SK-N-SH treated with all-trans-retinoic acid at 6 μM for 48 hours (cell line): ENCODE measurements at regions not wholly inside any gene's neighbourhood (a gene's known extent, or its start where the extent isn't known, plus 50 kb on each side); places are given as distances from the start of the nearest gene placed in this dataset.

Source experiments
- ATAC-seq: fragments of 200-7000 bp; cut with Tn5 transposase; 3 replicates; pipeline ENCODE4 v1.9.1; 2020; ENCODE audit warnings: mild to moderate bottlenecking, moderate library complexity
- BACH2 ChIP-seq: fragments of 250-450 bp; sonication (Bioruptor Pico); IDR thresholded peaks from 2 replicates; pipeline ENCODE4 v1.9.0; 2021; ENCODE audit warnings: mild to moderate bottlenecking, borderline replicate concordance
- CSDC2 ChIP-seq: fragments of 250-450 bp; sonication (Bioruptor Pico); IDR thresholded peaks from 2 replicates; pipeline ENCODE4 v1.5.0; 2020; ENCODE audit warnings: mild to moderate bottlenecking, moderate library complexity
- ESRRG ChIP-seq: fragments of 250-450 bp; sonication (Bioruptor Pico); IDR thresholded peaks from 2 replicates; pipeline ENCODE4 v1.6.1; 2021; ENCODE audit warnings: mild to moderate bottlenecking
- GLIS3 ChIP-seq: fragments of 250-450 bp; sonication (Bioruptor Pico); IDR thresholded peaks from 2 replicates; pipeline ENCODE4 v1.5.0; 2020; ENCODE audit warnings: mild to moderate bottlenecking, moderate library complexity
- ISL1 ChIP-seq: fragments of 250-450 bp; sonication (Bioruptor Pico); IDR thresholded peaks from 2 replicates; pipeline ENCODE4 v2.1.2; 2022; ENCODE audit warnings: mild to moderate bottlenecking, moderate library complexity
- OSR1 ChIP-seq: fragments of 250-450 bp; sonication (Bioruptor Pico); IDR thresholded peaks from 2 replicates; pipeline ENCODE4 v1.8.0; 2022; ENCODE audit warnings: moderate library complexity, mild to moderate bottlenecking, inconsistent platforms
- PATZ1 ChIP-seq: fragments of 250-450 bp; sonication (Bioruptor Pico); IDR thresholded peaks from 2 replicates; pipeline ENCODE4 v1.8.0; 2020; ENCODE audit warnings: mild to moderate bottlenecking, moderate library complexity, borderline replicate concordance
- PPARA ChIP-seq: fragments of 250-450 bp; sonication (Bioruptor Pico); IDR thresholded peaks from 2 replicates; pipeline ENCODE4 v1.5.0; 2020; ENCODE audit warnings: mild to moderate bottlenecking, borderline replicate concordance
- RARB ChIP-seq: fragments of 250-450 bp; sonication (Bioruptor Pico); IDR thresholded peaks from 2 replicates; pipeline ENCODE4 v1.8.0; 2021; ENCODE audit warnings: mild to moderate bottlenecking, moderate library complexity
- SNAI2 ChIP-seq: fragments of 250-450 bp; sonication (Bioruptor Pico); IDR thresholded peaks from 2 replicates; pipeline ENCODE4 v1.5.0; 2020; ENCODE audit warnings: mild to moderate bottlenecking, moderate library complexity
- TCF4 ChIP-seq: fragments of 250-450 bp; sonication (Bioruptor Pico); IDR thresholded peaks from 2 replicates; pipeline ENCODE4 v1.8.0; 2021; ENCODE audit warnings: mild to moderate bottlenecking, moderate library complexity, borderline replicate concordance
- TOX ChIP-seq: fragments of 250-450 bp; sonication (Bioruptor Pico); IDR thresholded peaks from 2 replicates; pipeline ENCODE4 v1.8.0; 2021; ENCODE audit warnings: mild to moderate bottlenecking, moderate library complexity, borderline replicate concordance
- ZC3H10 ChIP-seq: fragments of 250-450 bp; sonication (Bioruptor Pico); IDR thresholded peaks from 2 replicates; pipeline ENCODE4 v1.5.1; 2021; ENCODE audit warnings: mild to moderate bottlenecking, moderate library complexity
- ZFP3 ChIP-seq: fragments of 250-450 bp; sonication (Bioruptor Pico); IDR thresholded peaks from 2 replicates; pipeline ENCODE4 v1.5.0; 2020; ENCODE audit warnings: mild to moderate bottlenecking, moderate library complexity
- ZFP30 ChIP-seq: fragments of 450-650 bp; formaldehyde crosslinking; IDR thresholded peaks from 2 replicates; pipeline ENCODE4 v1.5.0; 2022; ENCODE audit warnings: mild to moderate bottlenecking, moderate library complexity
- ZNF70 ChIP-seq: fragments of 450-650 bp; formaldehyde crosslinking; IDR thresholded peaks from 2 replicates; pipeline ENCODE4 v1.5.0; 2020; ENCODE audit warnings: mild to moderate bottlenecking, moderate library complexity
- ZNF8 ChIP-seq: fragments of 450-650 bp; formaldehyde crosslinking; IDR thresholded peaks from 2 replicates; pipeline ENCODE4 v1.5.0; 2020; ENCODE audit warnings: mild to moderate bottlenecking, moderate library complexity
- TF ChIP-seq, protein P1 (sequence below): fragments of 250-450 bp; sonication (Bioruptor Pico); IDR thresholded peaks from 2 replicates; pipeline ENCODE4 v1.5.0; 2020; ENCODE audit warnings: mild to moderate bottlenecking, moderate library complexity
- TF ChIP-seq, protein P2 (sequence below): fragments of 250-450 bp; sonication (Bioruptor Pico); IDR thresholded peaks from 2 replicates; pipeline ENCODE4 v1.5.1; 2021; ENCODE audit warnings: mild to moderate bottlenecking, moderate library complexity
- TF ChIP-seq, protein P3 (sequence below): fragments of 250-450 bp; sonication (Bioruptor Pico); IDR thresholded peaks from 2 replicates; pipeline ENCODE4 v1.8.0; 2021; ENCODE audit warnings: low read depth, mild to moderate bottlenecking, moderate library complexity, borderline replicate concordance

DNA sequence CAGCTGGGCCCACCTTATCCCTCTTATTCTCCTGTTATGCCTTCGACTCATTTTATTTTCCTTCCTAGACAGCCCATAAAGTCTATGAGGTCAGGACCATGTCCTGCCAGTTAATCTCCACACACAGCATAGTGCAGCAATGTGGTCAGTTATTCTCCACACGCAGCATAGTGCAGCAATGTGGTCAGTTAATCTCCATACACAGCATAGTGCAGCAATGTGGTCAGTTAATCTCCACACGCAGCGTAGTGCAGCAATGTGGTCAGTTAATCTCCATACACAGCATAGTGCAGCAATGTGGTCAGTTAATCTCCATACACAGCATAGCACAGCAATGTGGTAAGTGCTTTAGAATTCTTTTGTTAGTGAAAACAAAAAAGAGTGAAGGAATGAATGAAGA, 77.8 kb downstream of the TEX36 start:
- TF ChIP-seq, protein P1, sequence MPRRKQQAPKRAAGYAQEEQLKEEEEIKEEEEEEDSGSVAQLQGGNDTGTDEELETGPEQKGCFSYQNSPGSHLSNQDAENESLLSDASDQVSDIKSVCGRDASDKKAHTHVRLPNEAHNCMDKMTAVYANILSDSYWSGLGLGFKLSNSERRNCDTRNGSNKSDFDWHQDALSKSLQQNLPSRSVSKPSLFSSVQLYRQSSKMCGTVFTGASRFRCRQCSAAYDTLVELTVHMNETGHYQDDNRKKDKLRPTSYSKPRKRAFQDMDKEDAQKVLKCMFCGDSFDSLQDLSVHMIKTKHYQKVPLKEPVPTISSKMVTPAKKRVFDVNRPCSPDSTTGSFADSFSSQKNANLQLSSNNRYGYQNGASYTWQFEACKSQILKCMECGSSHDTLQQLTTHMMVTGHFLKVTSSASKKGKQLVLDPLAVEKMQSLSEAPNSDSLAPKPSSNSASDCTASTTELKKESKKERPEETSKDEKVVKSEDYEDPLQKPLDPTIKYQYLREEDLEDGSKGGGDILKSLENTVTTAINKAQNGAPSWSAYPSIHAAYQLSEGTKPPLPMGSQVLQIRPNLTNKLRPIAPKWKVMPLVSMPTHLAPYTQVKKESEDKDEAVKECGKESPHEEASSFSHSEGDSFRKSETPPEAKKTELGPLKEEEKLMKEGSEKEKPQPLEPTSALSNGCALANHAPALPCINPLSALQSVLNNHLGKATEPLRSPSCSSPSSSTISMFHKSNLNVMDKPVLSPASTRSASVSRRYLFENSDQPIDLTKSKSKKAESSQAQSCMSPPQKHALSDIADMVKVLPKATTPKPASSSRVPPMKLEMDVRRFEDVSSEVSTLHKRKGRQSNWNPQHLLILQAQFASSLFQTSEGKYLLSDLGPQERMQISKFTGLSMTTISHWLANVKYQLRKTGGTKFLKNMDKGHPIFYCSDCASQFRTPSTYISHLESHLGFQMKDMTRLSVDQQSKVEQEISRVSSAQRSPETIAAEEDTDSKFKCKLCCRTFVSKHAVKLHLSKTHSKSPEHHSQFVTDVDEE, result no peak
- TF ChIP-seq PPARA (CRISPR knock-in tag) (no peak), ZNF70 (no peak), ZC3H10 (no peak), BACH2 (CRISPR knock-in tag) (no peak), TCF4 (CRISPR knock-in tag) (no peak), RARB (CRISPR knock-in tag) (no peak), CSDC2 (CRISPR knock-in tag) (no peak), ESRRG (CRISPR knock-in tag) (no peak), GLIS3 (CRISPR knock-in tag) (no peak), ZFP3 (CRISPR knock-in tag) (no peak), ZFP30 (no peak), TOX (no peak), OSR1 (no peak), SNAI2 (CRISPR knock-in tag) (no peak)
- TF ChIP-seq, protein P2, sequence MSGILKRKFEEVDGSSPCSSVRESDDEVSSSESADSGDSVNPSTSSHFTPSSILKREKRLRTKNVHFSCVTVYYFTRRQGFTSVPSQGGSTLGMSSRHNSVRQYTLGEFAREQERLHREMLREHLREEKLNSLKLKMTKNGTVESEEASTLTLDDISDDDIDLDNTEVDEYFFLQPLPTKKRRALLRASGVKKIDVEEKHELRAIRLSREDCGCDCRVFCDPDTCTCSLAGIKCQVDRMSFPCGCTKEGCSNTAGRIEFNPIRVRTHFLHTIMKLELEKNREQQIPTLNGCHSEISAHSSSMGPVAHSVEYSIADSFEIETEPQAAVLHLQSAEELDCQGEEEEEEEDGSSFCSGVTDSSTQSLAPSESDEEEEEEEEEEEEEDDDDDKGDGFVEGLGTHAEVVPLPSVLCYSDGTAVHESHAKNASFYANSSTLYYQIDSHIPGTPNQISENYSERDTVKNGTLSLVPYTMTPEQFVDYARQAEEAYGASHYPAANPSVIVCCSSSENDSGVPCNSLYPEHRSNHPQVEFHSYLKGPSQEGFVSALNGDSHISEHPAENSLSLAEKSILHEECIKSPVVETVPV, result no peak
- TF ChIP-seq, protein P3, sequence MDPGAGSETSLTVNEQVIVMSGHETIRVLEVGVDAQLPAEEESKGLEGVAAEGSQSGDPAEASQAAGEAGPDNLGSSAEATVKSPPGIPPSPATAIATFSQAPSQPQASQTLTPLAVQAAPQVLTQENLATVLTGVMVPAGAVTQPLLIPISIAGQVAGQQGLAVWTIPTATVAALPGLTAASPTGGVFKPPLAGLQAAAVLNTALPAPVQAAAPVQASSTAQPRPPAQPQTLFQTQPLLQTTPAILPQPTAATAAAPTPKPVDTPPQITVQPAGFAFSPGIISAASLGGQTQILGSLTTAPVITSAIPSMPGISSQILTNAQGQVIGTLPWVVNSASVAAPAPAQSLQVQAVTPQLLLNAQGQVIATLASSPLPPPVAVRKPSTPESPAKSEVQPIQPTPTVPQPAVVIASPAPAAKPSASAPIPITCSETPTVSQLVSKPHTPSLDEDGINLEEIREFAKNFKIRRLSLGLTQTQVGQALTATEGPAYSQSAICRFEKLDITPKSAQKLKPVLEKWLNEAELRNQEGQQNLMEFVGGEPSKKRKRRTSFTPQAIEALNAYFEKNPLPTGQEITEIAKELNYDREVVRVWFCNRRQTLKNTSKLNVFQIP (CRISPR knock-in tag), result no peak
- ATAC-seq, result no peak

DNA sequence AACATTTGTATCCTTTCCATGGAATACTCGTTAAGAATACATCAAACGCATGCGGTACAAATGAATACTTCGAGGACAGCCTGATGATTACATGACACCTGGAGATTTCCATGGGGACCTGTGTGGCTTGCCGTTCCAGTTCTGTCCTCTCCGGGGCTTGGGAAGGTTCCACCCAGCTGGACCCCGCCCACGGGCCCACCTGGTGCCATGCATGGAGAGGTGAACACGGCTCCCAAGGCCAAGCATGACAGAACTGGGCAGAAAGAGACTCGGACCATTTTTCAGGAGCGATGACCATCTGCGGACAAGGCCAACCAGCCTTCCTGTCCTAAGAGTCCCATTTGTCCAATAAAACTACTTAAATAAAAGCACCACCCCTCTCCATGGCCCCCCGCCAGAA, 80.1 kb downstream of the TEX36 start:
- ATAC-seq, result no peak
- TF ChIP-seq, protein P2, result no peak
- TF ChIP-seq OSR1 (no peak), SNAI2 (CRISPR knock-in tag) (no peak), ISL1 (CRISPR knock-in tag) (no peak), GLIS3 (CRISPR knock-in tag) (no peak), ZFP30 (no peak), CSDC2 (CRISPR knock-in tag) (no peak), RARB (CRISPR knock-in tag) (no peak), TCF4 (CRISPR knock-in tag) (no peak), ESRRG (CRISPR knock-in tag) (no peak), ZNF70 (no peak), ZC3H10 (no peak), PPARA (CRISPR knock-in tag) (no peak), PATZ1 (CRISPR knock-in tag) (no peak), ZNF8 (CRISPR knock-in tag) (no peak)
- TF ChIP-seq, protein P3 (CRISPR knock-in tag), result no peak
